ENCODE measurements at regions not wholly inside any gene's neighbourhood (a gene's known extent, or its start where the extent isn't known, plus 50 kb on each side); places are given as distances from the start of the nearest gene placed in this dataset.

DNA sequence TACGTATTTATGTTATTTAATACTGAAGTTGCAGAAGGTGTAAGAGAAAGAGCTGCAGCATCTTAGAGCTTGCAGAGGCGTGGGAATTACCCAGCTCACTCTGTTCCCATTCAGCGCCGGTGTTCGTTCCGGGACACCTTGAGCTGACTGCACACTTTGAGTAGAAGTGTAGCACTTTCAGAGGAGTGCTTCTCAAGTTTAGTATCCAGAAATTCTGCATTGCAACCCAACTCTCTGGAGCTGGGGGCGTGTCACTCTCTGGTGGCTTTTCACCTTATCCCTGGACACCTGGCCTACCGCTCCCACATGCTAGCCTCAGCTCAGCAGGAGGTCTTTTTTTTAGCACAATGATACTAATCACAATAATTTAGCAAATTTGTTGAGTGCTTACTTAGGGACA lies 66.4 kb upstream of the SHH start:
- Histone ChIP-seq H4K20me1 (replicated peaks; ENCODE audit: insufficient read depth) (no peaks in the 10 kb centered on the region), H3K4me2 (no peak overlapping the region), H3K9me2 (ENCODE audit: insufficient read depth) (no peaks in the 10 kb centered on the region; the same call in 1 of the 2 replicates), H3K79me2 (replicated peaks; ENCODE audit: insufficient read depth) (no peaks in the 10 kb centered on the region), H3K36me3 (ENCODE audit: insufficient read depth) (no peaks in the 10 kb centered on the region), H2AFZ (no peak overlapping the region), H3K4me1 (ENCODE audit: insufficient read depth) (no peaks in the 10 kb centered on the region), H3F3A (replicated peaks; ENCODE audit: low read depth) (no peaks in the 10 kb centered on the region), H3K27ac (ENCODE audit: low read depth) (no peak overlapping the region), H3K27me3 (ENCODE audit: insufficient read depth) (no peaks in the 10 kb centered on the region), H3K4me3 (no peak overlapping the region)
- ATAC-seq (no peak), DNase-seq (ENCODE audit: low spot score) (no peak)
- H3K27ac Mint-ChIP-seq = no peak overlapping the region
- peaks cover 4% of the 10 kb centered on the region for H3K27me3 Mint-ChIP-seq (ENCODE audit: insufficient read depth, low read depth, poor library complexity)
- no peaks in the 10 kb centered on the region; the same call in 2 of the 3 replicates for H3K9me3 Mint-ChIP-seq
- TF ChIP-seq CREB1 (CRISPR knock-in tag; IDR thresholded peaks at IDR 0.05; ENCODE audit: low read depth) (no peak), NANOG (IDR thresholded peaks at IDR 0.05; ENCODE audit: borderline replicate concordance) (no peak), ZNF114 (CRISPR knock-in tag; IDR thresholded peaks at IDR 0.05) (no peak), STAT1 (IDR thresholded peaks at IDR 0.05; ENCODE audit: unreplicated experiment) (no peak), ZNF331 (CRISPR knock-in tag; IDR thresholded peaks at IDR 0.05; ENCODE audit: low read depth) (no peak), JUNB (IDR thresholded peaks at IDR 0.05; ENCODE audit: unreplicated experiment) (no peak)
- TF ChIP-seq, protein P1, sequence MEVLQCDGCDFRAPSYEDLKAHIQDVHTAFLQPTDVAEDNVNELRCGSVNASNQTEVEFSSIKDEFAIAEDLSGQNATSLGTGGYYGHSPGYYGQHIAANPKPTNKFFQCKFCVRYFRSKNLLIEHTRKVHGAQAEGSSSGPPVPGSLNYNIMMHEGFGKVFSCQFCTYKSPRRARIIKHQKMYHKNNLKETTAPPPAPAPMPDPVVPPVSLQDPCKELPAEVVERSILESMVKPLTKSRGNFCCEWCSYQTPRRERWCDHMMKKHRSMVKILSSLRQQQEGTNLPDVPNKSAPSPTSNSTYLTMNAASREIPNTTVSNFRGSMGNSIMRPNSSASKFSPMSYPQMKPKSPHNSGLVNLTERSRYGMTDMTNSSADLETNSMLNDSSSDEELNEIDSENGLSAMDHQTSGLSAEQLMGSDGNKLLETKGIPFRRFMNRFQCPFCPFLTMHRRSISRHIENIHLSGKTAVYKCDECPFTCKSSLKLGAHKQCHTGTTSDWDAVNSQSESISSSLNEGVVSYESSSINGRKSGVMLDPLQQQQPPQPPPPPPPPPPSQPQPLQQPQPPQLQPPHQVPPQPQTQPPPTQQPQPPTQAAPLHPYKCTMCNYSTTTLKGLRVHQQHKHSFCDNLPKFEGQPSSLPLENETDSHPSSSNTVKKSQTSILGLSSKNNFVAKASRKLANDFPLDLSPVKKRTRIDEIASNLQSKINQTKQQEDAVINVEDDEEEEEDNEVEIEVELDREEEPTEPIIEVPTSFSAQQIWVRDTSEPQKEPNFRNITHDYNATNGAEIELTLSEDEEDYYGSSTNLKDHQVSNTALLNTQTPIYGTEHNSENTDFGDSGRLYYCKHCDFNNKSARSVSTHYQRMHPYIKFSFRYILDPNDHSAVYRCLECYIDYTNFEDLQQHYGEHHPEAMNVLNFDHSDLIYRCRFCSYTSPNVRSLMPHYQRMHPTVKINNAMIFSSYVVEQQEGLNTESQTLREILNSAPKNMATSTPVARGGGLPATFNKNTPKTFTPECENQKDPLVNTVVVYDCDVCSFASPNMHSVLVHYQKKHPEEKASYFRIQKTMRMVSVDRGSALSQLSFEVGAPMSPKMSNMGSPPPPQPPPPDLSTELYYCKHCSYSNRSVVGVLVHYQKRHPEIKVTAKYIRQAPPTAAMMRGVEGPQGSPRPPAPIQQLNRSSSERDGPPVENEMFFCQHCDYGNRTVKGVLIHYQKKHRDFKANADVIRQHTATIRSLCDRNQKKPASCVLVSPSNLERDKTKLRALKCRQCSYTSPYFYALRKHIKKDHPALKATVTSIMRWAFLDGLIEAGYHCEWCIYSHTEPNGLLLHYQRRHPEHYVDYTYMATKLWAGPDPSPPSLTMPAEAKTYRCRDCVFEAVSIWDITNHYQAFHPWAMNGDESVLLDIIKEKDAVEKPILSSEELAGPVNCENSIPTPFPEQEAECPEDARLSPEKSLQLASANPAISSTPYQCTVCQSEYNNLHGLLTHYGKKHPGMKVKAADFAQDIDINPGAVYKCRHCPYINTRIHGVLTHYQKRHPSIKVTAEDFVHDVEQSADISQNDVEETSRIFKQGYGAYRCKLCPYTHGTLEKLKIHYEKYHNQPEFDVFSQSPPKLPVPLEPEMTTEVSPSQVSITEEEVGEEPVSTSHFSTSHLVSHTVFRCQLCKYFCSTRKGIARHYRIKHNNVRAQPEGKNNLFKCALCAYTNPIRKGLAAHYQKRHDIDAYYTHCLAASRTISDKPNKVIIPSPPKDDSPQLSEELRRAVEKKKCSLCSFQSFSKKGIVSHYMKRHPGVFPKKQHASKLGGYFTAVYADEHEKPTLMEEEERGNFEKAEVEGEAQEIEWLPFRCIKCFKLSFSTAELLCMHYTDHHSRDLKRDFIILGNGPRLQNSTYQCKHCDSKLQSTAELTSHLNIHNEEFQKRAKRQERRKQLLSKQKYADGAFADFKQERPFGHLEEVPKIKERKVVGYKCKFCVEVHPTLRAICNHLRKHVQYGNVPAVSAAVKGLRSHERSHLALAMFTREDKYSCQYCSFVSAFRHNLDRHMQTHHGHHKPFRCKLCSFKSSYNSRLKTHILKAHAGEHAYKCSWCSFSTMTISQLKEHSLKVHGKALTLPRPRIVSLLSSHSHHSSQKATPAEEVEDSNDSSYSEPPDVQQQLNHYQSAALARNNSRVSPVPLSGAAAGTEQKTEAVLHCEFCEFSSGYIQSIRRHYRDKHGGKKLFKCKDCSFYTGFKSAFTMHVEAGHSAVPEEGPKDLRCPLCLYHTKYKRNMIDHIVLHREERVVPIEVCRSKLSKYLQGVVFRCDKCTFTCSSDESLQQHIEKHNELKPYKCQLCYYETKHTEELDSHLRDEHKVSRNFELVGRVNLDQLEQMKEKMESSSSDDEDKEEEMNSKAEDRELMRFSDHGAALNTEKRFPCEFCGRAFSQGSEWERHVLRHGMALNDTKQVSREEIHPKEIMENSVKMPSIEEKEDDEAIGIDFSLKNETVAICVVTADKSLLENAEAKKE (CRISPR knock-in tag; IDR thresholded peaks at IDR 0.05) = no peak
- TF ChIP-seq, protein P2, sequence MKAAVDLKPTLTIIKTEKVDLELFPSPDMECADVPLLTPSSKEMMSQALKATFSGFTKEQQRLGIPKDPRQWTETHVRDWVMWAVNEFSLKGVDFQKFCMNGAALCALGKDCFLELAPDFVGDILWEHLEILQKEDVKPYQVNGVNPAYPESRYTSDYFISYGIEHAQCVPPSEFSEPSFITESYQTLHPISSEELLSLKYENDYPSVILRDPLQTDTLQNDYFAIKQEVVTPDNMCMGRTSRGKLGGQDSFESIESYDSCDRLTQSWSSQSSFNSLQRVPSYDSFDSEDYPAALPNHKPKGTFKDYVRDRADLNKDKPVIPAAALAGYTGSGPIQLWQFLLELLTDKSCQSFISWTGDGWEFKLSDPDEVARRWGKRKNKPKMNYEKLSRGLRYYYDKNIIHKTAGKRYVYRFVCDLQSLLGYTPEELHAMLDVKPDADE (IDR thresholded peaks at IDR 0.05) = no peak
- no peak overlapping the region for H3K4me3 Mint-ChIP-seq
- no peaks in the 10 kb centered on the region for H3K36me3 Mint-ChIP-seq (ENCODE audit: low read depth)
- H3K4me1 Mint-ChIP-seq = peaks cover 3% of the 10 kb centered on the region; the same call in 1 of the 3 replicates

Measured in GM23338 (cell line).